Upper lobe of right lung (tissue), 1 donor: ENCODE measurements at regions not wholly inside any gene's neighbourhood (a gene's known extent, or its start where the extent isn't known, plus 50 kb on each side); places are given as distances from the start of the nearest gene placed in this dataset.

ENCODE experiments used
- ATAC-seq: fragments of 200-7000 bp; cut with Tn5 transposase; one replicate; pipeline ENCODE4 v1.9.1; 2020; ENCODE audit warnings: mild to moderate bottlenecking, moderate library complexity
- DNase-seq: peaks from one replicate; pipeline ENCODE4 v3.0.0-alpha.2; 2020
- H3K27ac ChIP-seq: fragments of 200-600 bp; one replicate; pipeline ENCODE4 v1.8.0; 2022
- H3K27me3 ChIP-seq: fragments of 200-600 bp; one replicate; pipeline ENCODE4 v1.8.0; 2022; ENCODE audit warnings: mild to moderate bottlenecking
- H3K36me3 ChIP-seq: fragments of 200-600 bp; one replicate; pipeline ENCODE4 v1.8.0; 2022
- H3K4me1 ChIP-seq: fragments of 200-600 bp; one replicate; pipeline ENCODE4 v1.8.0; 2022
- H3K4me3 ChIP-seq: fragments of 200-600 bp; one replicate; pipeline ENCODE4 v1.8.0; 2022; ENCODE audit warnings: mild to moderate bottlenecking
- H3K9me3 ChIP-seq: fragments of 200-600 bp; one replicate; pipeline ENCODE4 v1.8.0; 2022
- CTCF ChIP-seq: fragments of 200-600 bp; IDR thresholded peaks from one replicate; pipeline ENCODE4 v1.8.0; 2022; ENCODE audit warnings: antibody characterized with exemption
- intact Hi-C: fragments of 100-400 bp; cut with DNase I; formaldehyde crosslinking; loops from one replicate; pipeline ENCODE4 v1.11.0; 2022
- donor health status: DM: no; HTN: yes; CAD: no; lungs with severe emphysema.

DNA sequence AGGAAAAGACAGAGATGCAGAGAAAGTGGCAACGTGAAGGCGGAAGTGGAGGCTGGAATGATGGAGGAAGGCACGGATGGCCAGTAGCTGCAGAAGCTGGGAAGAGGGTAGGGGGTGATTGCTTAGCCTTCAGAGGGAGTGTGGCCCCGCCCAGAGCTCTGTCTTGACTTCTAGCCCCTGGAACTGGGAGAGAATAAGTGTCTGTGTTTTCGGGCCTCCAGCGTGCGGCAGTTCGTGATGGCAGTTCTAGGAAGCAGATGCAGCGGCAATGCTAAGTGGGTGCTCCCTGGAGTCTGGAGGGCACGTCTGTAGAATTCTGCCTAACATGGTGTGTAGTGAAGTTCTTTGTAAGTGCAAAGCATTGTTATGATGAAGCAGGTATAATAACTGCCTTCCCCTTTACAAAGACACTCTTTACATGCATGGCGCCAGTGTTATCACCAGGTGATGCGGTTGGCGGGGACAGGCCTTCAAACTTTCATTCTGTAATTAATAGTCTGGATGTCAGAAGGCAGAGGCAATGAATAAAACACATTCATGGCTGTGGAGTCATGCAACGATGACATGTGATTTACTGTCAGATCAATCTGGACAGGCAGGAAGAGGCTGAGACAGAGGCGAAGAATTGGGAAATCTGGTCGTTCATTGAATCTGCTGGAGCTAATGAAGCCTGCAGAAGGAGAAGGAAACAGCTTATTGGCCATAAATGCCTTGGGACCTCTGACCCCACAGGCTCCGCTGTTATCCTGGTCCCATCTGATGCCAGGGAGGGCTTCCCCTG, 228.6 kb downstream of the GLRX3 start:
- H3K9me3 ChIP-seq, result no peaks in the 10 kb centered on the region
- DNase-seq (peak; percentile 37), ATAC-seq (no peak)
- no peaks in the 10 kb centered on the region for H3K36me3 ChIP-seq
- no peak overlapping the region for H3K27ac ChIP-seq
- no peaks in the 10 kb centered on the region for H3K27me3 ChIP-seq
- intact Hi-C loops, result no loop called here
- TF ChIP-seq CTCF, result no peak
- no peaks in the 10 kb centered on the region for H3K4me1 ChIP-seq
- no peak overlapping the region for H3K4me3 ChIP-seq

DNA sequence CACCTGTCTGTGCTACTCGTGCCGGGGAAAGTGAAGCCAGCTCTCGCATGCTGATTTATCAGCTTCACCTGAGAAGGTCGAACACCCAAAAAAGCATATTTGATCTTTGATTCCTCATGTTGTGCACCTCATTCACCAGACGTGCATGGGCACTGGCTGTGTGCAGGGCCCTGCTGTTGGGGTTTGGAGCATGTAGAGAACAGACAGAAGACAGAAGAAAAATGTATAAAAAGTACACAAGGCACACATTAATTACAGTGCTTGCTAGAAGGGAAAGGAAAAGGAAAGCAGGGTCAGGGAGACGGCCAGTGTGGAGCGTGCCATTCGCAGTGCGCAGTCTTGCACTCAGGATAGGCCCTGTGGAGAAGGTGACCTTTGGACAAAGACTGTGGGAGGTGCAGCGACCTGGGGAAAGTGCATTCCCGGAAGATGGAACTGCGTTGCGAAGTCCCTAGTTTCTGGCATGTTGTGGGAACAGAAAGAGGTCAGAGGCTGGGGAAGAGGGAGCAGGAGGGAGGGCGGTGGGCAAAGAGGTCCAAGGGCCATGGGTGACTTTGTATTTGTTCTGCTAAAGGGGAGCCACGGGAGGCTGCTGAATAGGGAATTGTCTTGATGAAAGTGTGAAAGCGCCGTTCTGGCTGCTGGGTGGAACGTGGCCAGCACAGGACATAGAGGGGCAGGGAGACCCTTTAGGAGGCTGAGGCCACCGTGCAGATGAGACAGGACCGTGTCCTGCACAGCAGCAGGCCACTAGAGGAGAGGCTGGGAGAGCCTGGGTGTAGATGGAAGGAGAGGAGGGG, 232.8 kb downstream of the GLRX3 start:
- DNase-seq (peak; percentile 46), ATAC-seq (no peak)
- H3K36me3 ChIP-seq, result no peaks in the 10 kb centered on the region
- no peak for TF ChIP-seq CTCF
- H3K27me3 ChIP-seq, result no peaks in the 10 kb centered on the region
- H3K4me1 ChIP-seq, result no peaks in the 10 kb centered on the region
- H3K27ac ChIP-seq, result no peak overlapping the region
- no peak overlapping the region for H3K4me3 ChIP-seq
- H3K9me3 ChIP-seq, result no peaks in the 10 kb centered on the region
- intact Hi-C loops, result no loop called here

DNA sequence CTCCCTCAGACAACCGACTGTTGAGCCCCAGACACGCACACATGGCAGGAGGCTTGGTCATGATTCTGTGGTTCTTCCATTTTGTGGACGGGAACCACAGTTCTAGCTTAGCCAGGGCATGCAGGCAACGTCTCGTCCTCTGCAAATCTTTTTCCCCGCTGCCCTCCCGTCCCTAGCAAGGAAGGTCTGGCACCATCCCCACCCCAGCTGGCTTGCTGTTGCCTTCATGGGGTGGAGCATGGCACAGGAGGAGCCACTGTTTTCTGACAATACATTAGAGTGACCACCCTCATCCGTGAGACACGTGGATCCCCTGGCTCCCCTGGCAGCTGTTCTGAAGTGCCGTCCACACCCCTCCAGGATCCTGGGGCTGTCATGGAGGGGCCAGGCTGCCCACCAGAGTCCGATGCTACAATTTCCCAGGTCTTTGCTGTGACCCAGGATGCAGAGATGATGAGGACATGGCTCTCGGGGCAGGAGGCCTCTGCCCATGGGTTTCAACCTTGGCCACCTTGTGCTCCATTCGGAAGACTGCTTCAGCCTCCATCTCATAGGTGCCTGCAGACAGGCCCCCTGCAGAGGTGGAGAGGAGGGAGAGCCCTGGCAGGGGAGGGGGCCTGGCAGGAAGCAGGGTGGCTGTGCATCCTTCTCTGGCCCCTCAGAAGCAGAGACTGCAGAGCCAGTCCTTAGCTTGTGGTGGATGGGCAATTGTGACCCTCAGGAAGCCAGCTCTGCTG, 233.6 kb downstream of the GLRX3 start:
- TF ChIP-seq CTCF, result no peak
- H3K27me3 ChIP-seq, result no peaks in the 10 kb centered on the region
- DNase-seq (peak; percentile 53), ATAC-seq (no peak)
- intact Hi-C loops, result no loop called here
- no peaks in the 10 kb centered on the region for H3K36me3 ChIP-seq
- no peak overlapping the region for H3K27ac ChIP-seq
- no peaks in the 10 kb centered on the region for H3K4me1 ChIP-seq
- no peak overlapping the region for H3K4me3 ChIP-seq
- no peaks in the 10 kb centered on the region for H3K9me3 ChIP-seq

GRCh38 chr10:130370721-130371120, 234.5 kb downstream of the GLRX3 start:
- no peaks in the 10 kb centered on the region for H3K36me3 ChIP-seq
- no peaks in the 10 kb centered on the region for H3K27me3 ChIP-seq
- H3K9me3 ChIP-seq, result no peaks in the 10 kb centered on the region
- H3K27ac ChIP-seq, result no peak overlapping the region
- no peak for TF ChIP-seq CTCF
- ATAC-seq, result no peak
- intact Hi-C loops, result no loop called here
- H3K4me1 ChIP-seq, result no peaks in the 10 kb centered on the region
- DNase-seq, result no peak
- no peak overlapping the region for H3K4me3 ChIP-seq

DNA sequence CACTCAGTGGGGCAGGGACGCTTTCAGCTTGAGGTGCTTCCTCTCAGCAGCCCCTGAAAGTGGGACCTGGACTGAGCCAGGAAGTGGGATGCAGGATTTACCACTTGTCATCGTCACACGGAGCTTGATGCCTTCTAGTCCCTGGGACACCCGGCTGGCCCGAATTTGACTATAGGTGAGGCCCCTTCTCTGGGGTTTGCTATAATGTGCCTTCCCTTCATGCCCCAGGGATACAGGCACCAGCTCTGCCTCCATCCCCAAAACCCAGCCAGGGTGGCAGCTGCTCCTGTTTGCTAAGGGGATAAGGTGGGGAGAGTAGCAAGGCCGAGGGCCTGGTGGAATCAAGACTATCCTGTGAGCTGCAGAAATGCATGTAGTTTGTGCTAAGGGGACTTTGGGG, 235.0 kb downstream of the GLRX3 start:
- no peak overlapping the region for H3K27ac ChIP-seq
- H3K9me3 ChIP-seq, result no peaks in the 10 kb centered on the region
- H3K27me3 ChIP-seq, result no peaks in the 10 kb centered on the region
- no peaks in the 10 kb centered on the region for H3K4me1 ChIP-seq
- DNase-seq (no peak), ATAC-seq (no peak)
- TF ChIP-seq CTCF, result no peak
- no peak overlapping the region for H3K4me3 ChIP-seq
- intact Hi-C loops, result no loop called here
- H3K36me3 ChIP-seq, result no peaks in the 10 kb centered on the region
